ENCODE measurements at regions not wholly inside any gene's neighbourhood (a gene's known extent, or its start where the extent isn't known, plus 50 kb on each side); places are given as distances from the start of the nearest gene placed in this dataset.

DNA sequence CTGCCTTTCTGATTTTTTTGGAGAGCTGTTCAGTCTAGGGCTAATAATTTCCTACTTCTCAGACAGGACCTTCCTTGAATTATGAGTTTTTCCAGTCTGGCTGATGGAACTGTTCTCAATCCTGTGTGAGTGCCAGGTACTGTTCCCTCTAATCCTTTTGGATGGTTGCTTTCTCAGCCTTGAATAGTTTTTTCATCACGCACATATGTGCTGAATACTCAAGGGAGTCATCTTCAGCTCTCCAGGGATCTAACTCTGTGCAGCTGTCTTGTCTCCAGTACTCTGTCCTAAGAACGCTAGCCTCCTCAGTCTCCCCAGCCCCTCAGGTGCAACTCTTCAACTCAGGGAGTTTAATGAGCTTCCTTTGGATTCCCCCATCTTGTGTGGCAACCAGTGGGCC, 93.2 kb downstream of the GASK1B start:
- TF ChIP-seq, protein P1, sequence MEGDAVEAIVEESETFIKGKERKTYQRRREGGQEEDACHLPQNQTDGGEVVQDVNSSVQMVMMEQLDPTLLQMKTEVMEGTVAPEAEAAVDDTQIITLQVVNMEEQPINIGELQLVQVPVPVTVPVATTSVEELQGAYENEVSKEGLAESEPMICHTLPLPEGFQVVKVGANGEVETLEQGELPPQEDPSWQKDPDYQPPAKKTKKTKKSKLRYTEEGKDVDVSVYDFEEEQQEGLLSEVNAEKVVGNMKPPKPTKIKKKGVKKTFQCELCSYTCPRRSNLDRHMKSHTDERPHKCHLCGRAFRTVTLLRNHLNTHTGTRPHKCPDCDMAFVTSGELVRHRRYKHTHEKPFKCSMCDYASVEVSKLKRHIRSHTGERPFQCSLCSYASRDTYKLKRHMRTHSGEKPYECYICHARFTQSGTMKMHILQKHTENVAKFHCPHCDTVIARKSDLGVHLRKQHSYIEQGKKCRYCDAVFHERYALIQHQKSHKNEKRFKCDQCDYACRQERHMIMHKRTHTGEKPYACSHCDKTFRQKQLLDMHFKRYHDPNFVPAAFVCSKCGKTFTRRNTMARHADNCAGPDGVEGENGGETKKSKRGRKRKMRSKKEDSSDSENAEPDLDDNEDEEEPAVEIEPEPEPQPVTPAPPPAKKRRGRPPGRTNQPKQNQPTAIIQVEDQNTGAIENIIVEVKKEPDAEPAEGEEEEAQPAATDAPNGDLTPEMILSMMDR (IDR thresholded peaks at IDR 0.05; ENCODE audit: insufficient read depth, low read length): no peak
- TF ChIP-seq, protein P2, sequence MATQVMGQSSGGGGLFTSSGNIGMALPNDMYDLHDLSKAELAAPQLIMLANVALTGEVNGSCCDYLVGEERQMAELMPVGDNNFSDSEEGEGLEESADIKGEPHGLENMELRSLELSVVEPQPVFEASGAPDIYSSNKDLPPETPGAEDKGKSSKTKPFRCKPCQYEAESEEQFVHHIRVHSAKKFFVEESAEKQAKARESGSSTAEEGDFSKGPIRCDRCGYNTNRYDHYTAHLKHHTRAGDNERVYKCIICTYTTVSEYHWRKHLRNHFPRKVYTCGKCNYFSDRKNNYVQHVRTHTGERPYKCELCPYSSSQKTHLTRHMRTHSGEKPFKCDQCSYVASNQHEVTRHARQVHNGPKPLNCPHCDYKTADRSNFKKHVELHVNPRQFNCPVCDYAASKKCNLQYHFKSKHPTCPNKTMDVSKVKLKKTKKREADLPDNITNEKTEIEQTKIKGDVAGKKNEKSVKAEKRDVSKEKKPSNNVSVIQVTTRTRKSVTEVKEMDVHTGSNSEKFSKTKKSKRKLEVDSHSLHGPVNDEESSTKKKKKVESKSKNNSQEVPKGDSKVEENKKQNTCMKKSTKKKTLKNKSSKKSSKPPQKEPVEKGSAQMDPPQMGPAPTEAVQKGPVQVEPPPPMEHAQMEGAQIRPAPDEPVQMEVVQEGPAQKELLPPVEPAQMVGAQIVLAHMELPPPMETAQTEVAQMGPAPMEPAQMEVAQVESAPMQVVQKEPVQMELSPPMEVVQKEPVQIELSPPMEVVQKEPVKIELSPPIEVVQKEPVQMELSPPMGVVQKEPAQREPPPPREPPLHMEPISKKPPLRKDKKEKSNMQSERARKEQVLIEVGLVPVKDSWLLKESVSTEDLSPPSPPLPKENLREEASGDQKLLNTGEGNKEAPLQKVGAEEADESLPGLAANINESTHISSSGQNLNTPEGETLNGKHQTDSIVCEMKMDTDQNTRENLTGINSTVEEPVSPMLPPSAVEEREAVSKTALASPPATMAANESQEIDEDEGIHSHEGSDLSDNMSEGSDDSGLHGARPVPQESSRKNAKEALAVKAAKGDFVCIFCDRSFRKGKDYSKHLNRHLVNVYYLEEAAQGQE (IDR thresholded peaks at IDR 0.05; ENCODE audit: insufficient replicate concordance, low read depth): no peak

Measured in HL-60 (cell line).